MM.1S (cell line): ENCODE measurements at regions not wholly inside any gene's neighbourhood (a gene's known extent, or its start where the extent isn't known, plus 50 kb on each side); places are given as distances from the start of the nearest gene placed in this dataset.

Source experiments
- DNase-seq: peaks from one replicate; pipeline ENCODE4 v3.0.0-alpha.2; 2015
- H2AFZ ChIP-seq: fragments of 300-600 bp; sonication (generic); 2 replicates; pipeline ENCODE4 v1.6.0; 2016; ENCODE audit warnings: antibody characterized with exemption, low read length
- H3F3A ChIP-seq: fragments of 300-600 bp; sonication (generic); 2 replicates; pipeline ENCODE4 v1.6.1; 2016; ENCODE audit warnings: mild to moderate bottlenecking, antibody characterized with exemption, low read length, moderate library complexity, mixed read lengths; ENCODE audit not compliant: insufficient read depth
- H3K27ac ChIP-seq: fragments of 300-600 bp; sonication (generic); 2 replicates; pipeline ENCODE4 v1.5.1; 2016; ENCODE audit warnings: mild to moderate bottlenecking, low read length
- H3K27me3 ChIP-seq: fragments of 300-600 bp; sonication (generic); replicated peaks from 2 replicates; pipeline ENCODE4 v1.6.0; 2016; ENCODE audit warnings: low read length; ENCODE audit not compliant: insufficient read depth
- H3K36me3 ChIP-seq: fragments of 300-600 bp; sonication (generic); replicated peaks from 2 replicates; pipeline ENCODE4 v1.6.1; 2016; ENCODE audit warnings: mild to moderate bottlenecking, low read length, mixed read lengths; ENCODE audit not compliant: insufficient read depth
- H3K4me1 ChIP-seq: fragments of 300-600 bp; sonication (generic); 2 replicates; pipeline ENCODE4 v1.6.1; 2016; ENCODE audit warnings: low read length, mixed read lengths
- H3K4me2 ChIP-seq: fragments of 300-600 bp; sonication (generic); 2 replicates; pipeline ENCODE4 v1.6.0; 2016; ENCODE audit warnings: low read depth, low read length
- H3K4me3 ChIP-seq: fragments of 300-600 bp; sonication (generic); 2 replicates; pipeline ENCODE4 v1.5.1; 2016; ENCODE audit warnings: low read length, mixed read lengths
- H3K79me2 ChIP-seq: fragments of 300-600 bp; sonication (generic); 2 replicates; pipeline ENCODE4 v1.6.1; 2016; ENCODE audit warnings: mixed run types, low read length, mixed read lengths
- H3K9ac ChIP-seq: fragments of 300-600 bp; sonication (generic); 2 replicates; pipeline ENCODE4 v1.6.1; 2016; ENCODE audit warnings: low read length, mixed read lengths
- H3K9me2 ChIP-seq: fragments of 300-600 bp; sonication (generic); replicated peaks from 2 replicates; pipeline ENCODE4 v1.6.1; 2016; ENCODE audit warnings: mild to moderate bottlenecking, low read length, mixed read lengths; ENCODE audit not compliant: insufficient read depth
- H3K9me3 ChIP-seq: fragments of 300-600 bp; sonication (generic); replicated peaks from 2 replicates; pipeline ENCODE4 v1.6.1; 2016; ENCODE audit warnings: mild to moderate bottlenecking, low read length, mixed read lengths; ENCODE audit not compliant: insufficient read depth
- H4K20me1 ChIP-seq: fragments of 300-600 bp; sonication (generic); 2 replicates; pipeline ENCODE4 v1.6.1; 2016; ENCODE audit warnings: mild to moderate bottlenecking, low read length, moderate library complexity, mixed read lengths; ENCODE audit not compliant: insufficient read depth
- CTCF ChIP-seq: fragments of 300-600 bp; sonication (generic); IDR thresholded peaks from 2 replicates; pipeline ENCODE4 v1.5.1; 2016; ENCODE audit warnings: antibody characterized with exemption, low read length, mixed read lengths
- EZH2 ChIP-seq: fragments of 300-600 bp; sonication (generic); optimal IDR thresholded peaks from 2 replicates; pipeline ENCODE3; 2017; ENCODE audit warnings: low read depth, mild to moderate bottlenecking, antibody characterized with exemption, low read length, mixed read lengths
- EZH2phosphoT487 ChIP-seq: fragments of 300-600 bp; sonication (generic); IDR thresholded peaks from 2 replicates; pipeline ENCODE4 v1.6.1; 2018; ENCODE audit warnings: antibody characterized with exemption, low read length

GRCh38 chr1:4028139-4028501 is 128.0 kb upstream of the C1orf174 start:
- Histone ChIP-seq H4K20me1 (no peaks in the 10 kb centered on the region), H3F3A (no peaks in the 10 kb centered on the region), H3K4me2 (no peak overlapping the region), H3K9me3 (no peaks in the 10 kb centered on the region), H3K9me2 (no peaks in the 10 kb centered on the region), H3K9ac (no peak overlapping the region), H3K4me3 (no peak overlapping the region), H2AFZ (no peak overlapping the region), H3K79me2 (no peaks in the 10 kb centered on the region), H3K36me3 (no peaks in the 10 kb centered on the region), H3K27ac (no peak overlapping the region), H3K4me1 (peaks cover 5% of the 10 kb centered on the region), H3K27me3 (peaks cover 79% of the 10 kb centered on the region)
- TF ChIP-seq EZH2phosphoT487 (no peak), CTCF (no peak), EZH2 (no peak)
- DNase-seq: no peak

- Histone ChIP-seq H3K9ac (no peak overlapping the region), H2AFZ (no peak overlapping the region), H3K79me2 (no peaks in the 10 kb centered on the region), H3K4me2 (no peak overlapping the region), H3K4me1 (peaks cover 5% of the 10 kb centered on the region), H3F3A (no peaks in the 10 kb centered on the region), H3K27me3 (peaks cover 78% of the 10 kb centered on the region), H4K20me1 (no peaks in the 10 kb centered on the region), H3K36me3 (no peaks in the 10 kb centered on the region), H3K27ac (no peak overlapping the region), H3K4me3 (no peak overlapping the region), H3K9me2 (no peaks in the 10 kb centered on the region), H3K9me3 (no peaks in the 10 kb centered on the region)
- no peak for TF ChIP-seq EZH2phosphoT487
- TF ChIP-seq CTCF: no peak
- TF ChIP-seq EZH2: no peak
- no peak for DNase-seq
Observed at GRCh38 chr1:4029376-4029775, 129.3 kb upstream of the C1orf174 start.

GRCh38 chr1:4032571-4032970 is 132.5 kb upstream of the C1orf174 start:
- H3K79me2 ChIP-seq: no peaks in the 10 kb centered on the region
- DNase-seq: no peak
- no peak overlapping the region for H3K4me2 ChIP-seq
- peaks cover 71% of the 10 kb centered on the region for H3K27me3 ChIP-seq
- TF ChIP-seq CTCF (no peak), EZH2 (no peak), EZH2phosphoT487 (no peak)
- H3K27ac ChIP-seq: no peak overlapping the region
- no peak overlapping the region for H2AFZ ChIP-seq
- H4K20me1 ChIP-seq: no peaks in the 10 kb centered on the region
- no peaks in the 10 kb centered on the region for H3K9me3 ChIP-seq
- H3K9ac ChIP-seq: no peak overlapping the region
- no peaks in the 10 kb centered on the region for H3K9me2 ChIP-seq
- H3F3A ChIP-seq: no peaks in the 10 kb centered on the region
- H3K4me1 ChIP-seq: no peaks in the 10 kb centered on the region
- no peaks in the 10 kb centered on the region for H3K36me3 ChIP-seq
- H3K4me3 ChIP-seq: no peak overlapping the region
